ENCODE measurements at regions not wholly inside any gene's neighbourhood (a gene's known extent, or its start where the extent isn't known, plus 50 kb on each side); places are given as distances from the start of the nearest gene placed in this dataset.
A peak's percentile ranks its signal among the peaks of the same experiment; 100 is the strongest.
"Not testable (repeated sequence)": the region's sequence is repeated elsewhere in the genome, so short reads cannot be mapped to it uniquely, and the experiment has no call there.

DNA sequence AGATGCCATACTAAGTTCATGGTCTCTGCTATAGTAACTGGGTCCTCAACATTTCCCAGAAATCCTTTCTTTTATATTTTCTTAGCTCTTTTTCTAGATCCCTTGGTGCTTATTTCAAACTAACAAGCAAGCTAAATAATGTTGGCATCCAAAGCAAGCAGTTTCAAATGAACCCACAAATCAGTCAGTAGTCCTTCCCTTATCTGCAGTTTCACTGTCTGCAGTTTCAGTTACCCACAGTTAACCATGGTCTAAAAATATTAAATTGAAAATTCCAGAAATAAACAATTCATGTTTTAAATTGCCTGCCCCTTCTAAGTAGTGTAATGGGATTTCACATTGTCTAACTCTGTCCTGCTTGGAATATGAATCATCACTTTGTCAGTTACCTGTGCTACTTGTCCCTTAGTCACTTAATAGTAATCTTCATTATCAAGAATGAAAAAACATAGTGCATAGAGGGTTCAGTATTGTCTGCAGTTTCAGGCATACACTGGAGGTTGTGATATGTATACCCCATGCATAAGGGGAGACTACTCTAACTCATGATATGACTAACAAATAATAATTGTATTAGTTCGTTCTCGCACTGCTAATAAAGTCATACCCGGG is 633.7 kb downstream of the MECOM start:
- DNase-seq: no peak

GRCh38 chr3:169028716-169029115 is 634.8 kb downstream of the MECOM start:
- DNase-seq: no peak

DNA sequence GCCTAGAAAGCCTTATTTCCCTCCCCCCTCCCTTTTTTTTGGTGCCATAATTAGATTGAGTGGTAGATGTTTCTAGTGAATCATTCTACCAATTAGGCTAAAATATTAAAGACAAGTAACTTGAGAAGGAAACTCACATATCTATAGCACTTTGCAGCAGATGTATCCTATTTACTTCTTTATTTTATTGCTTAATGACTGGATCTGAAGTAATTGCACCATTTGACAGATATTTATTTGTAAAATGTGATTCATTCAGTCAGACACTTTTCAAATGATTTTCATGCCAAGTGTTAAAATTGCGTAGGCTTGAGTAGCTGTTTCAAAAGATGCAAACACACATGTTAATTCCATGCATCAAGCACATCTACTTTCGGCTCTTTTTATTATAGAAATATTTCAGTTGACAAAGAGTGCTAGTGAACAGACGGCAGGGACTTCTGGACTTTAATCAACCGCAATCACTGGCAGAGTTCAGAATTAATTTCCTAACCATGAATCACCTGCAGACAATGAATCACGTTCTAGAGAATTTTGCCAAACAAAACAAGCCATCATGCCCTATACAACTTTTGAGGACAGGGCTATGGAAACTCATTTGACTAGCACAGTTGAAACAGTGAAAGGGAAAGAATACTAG is 636.8 kb downstream of the MECOM start:
- no peak for DNase-seq

- DNase-seq: no peak
These were observed 641.1 kb downstream of the MECOM start for GRCh38 chr3:169022457-169022856.

DNA sequence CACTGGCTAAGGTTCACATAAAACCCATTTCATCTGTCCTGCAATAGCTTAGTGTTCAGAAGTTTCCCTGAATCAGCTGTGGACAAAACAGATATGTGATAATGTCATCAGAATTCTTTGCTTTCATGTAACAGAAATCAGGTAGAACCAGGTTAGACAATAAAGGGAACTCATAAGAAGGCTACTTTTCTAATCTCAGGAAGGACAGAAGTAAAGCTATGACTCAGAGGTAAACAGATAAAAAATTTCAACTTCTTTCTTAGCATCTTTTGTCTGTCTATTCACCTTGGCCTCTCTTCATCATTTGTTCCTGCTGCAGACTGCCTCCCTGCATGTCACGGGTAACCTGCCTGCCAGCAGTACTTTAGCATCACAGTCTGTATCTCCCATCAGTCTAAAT is 643.1 kb downstream of the MECOM start:
- no peak for DNase-seq

DNA sequence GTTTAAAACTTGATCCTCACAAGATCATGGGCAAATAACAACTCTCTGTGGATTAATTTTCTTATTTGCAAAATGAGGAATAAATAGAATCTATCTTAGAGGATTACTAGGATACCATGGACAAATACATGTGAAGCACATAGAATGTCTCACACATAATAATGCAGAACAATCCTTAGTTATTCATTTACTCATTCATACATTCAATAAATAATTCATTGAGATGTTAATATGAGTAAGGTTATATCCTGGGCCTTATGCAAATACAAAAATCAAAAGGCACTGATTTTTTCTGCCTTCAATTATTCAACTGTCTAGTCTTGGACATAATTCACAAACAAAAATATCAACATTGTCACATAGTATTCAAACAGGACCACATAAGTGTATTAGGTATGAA is 654.1 kb downstream of the MECOM start:
- DNase-seq: no peak

DNA sequence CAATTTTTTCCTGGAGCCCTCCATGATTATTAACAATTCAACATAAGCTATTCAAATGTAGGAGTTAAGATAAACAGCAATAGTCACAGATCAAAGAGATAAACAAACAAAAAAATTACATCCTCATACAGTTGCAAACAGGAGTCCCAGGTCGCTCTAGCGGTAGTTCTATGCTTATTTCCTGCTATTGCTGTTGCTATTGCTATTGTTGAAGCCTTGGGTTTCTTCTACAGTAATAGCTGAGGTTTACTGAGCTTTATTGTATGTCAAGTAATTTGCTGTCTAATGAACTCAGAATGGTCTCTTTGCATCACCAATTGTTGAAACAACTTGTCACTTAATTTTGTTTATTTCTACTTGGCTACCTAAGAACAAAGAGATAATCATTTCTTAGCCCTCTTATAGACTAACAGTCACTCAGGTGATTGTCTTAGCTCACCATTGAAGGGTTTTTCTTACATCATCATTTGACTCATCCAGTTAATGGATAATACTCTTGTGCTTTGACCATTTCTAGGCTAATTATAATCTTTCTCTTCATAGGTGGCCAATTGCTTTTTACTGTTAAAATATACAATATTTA is 654.6 kb downstream of the MECOM start:
- no peak for DNase-seq

DNA sequence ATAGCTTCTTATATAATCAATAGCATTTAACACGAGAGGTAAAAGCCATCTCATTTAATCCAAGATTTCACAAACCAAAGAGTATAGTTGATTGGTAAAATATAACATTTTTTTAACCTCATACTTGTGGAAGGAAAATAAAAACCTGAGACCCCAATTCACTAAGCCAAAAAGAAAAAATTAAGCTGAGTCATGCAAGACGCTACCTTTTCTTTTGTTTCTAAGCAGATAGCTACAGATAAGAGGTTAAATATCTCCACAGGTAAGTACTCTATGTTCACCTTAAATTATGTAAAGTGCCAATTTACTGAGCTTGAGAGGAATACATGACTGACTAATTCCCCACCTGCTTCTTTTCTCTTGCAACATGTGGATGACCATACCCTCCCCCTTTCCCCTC is 656.4 kb downstream of the MECOM start:
- no peak for DNase-seq

DNA sequence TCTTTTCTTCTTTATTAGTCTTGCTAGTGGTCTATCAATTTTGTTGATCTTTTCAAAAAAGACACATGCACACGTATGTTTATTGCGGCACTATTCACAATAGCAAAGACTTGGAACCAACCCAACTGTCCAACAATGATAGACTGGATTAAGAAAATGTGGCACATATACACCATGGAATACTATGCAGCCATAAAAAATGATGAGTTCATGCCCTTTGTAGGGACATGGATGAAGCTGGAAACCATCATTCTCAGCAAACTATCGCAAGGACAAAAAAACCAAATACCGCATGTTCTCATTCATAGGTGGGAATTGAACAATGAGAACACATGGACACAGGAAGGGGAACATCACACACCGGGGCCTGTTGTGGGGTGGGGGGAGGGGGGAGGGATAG is 657.1 kb downstream of the MECOM start:
- not testable (repeated sequence) for DNase-seq

DNA sequence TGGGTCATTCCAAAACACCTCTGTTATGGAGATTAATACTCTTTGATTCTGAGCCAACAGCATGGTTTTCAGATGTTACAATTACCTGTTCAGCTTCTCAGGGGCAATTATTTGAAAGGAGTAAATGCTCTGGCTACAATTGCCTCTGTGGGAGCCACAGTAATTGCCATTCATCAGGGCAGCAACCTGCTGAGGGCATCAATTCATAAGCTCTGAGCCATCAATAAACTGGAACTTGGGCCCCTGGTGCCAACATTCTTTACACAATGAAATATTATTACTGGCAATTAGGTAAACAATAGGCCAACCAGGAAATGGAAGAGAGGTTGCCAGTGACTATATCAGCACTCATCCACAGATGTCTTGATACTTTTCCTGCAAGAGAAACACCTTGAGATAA is 660.8 kb downstream of the MECOM start:
- DNase-seq: peak; percentile 96

GRCh38 chr3:168998792-168999191 is 664.7 kb downstream of the MECOM start:
- no peak for DNase-seq

- no peak for DNase-seq
These were observed 666.0 kb downstream of the MECOM start for GRCh38 chr3:168997488-168997887.

DNA sequence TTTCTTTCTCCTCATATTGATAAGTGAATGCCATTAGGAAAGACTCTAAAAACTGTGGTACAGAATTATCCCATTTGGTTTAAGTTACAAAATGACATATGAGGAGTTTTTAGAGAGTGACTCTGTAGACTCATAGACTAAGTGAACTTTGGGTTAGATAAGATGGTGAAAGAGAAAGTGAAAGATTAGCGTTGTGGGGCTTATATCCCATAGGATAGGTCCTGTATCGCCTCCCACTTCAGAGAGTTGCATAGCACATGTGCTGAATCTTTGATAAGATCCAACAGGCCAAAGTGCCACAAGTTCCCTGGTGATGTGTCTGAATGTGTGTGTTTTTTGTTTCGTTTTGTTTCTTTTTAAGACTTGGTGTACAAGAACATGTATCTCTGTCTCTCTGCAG is 666.9 kb downstream of the MECOM start:
- no peak for DNase-seq

DNA sequence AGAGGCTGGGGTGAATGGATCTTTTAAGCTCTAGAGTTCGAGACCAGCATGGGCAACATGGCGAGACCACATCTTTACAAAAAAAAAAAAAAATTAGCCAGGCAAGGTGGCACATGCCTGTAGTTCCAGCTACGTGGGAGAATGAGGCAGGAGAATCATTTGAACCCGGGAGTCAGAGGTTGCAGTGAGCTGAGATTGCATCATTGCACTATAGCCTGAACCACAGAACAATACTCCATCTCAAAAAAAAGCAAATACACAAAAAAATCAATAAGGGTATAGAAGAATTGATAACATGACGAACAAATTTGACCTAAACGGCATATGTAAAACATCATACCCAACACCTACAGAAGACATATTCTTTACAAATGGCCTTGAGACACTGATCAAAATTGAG is 668.4 kb downstream of the MECOM start:
- no peak for DNase-seq

GRCh38 chr3:168991803-168992202 is 671.7 kb downstream of the MECOM start:
- DNase-seq: no peak

- DNase-seq: no peak
These were observed 672.9 kb downstream of the MECOM start for GRCh38 chr3:168990621-168991020.

DNA sequence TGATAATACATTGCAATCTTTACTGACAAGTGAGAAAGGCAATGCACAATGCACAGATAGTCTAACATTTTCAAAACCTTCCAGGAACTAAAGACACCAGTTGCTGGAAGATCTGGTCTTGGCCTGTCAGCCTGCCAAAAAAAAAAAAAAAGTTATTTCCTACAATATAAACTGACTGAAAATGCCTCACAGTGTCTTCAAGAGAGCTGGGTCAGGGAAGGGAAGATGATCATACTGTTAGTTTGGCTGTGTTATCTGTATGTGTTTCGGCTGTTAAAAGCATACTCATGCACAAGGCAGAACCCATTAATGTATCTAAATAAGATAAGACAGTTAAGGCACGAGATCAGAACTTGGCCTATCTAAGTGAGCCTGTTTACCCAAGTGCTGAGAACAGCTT is 673.4 kb downstream of the MECOM start:
- no peak for DNase-seq

GRCh38 chr3:168989396-168989795 is 674.1 kb downstream of the MECOM start:
- DNase-seq: no peak

DNA sequence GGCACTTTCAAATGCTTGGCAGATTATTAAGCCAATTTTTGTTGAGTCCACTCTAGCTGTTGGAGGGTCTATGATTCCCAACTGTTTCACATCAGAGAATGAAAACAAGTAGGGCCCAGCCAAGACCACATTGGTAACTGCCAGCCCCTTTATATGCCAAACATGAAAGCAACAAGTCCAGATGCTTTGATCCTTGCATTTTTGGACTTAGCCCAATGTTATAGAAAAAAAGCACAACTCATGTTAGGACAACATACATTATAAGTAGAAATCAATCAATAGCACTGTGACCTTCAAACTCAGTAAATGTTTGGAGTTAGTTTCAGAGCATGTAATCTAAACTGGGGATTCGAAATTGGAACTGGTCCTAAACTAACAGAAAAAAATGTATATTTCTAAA is 674.7 kb downstream of the MECOM start:
- no peak for DNase-seq

DNA sequence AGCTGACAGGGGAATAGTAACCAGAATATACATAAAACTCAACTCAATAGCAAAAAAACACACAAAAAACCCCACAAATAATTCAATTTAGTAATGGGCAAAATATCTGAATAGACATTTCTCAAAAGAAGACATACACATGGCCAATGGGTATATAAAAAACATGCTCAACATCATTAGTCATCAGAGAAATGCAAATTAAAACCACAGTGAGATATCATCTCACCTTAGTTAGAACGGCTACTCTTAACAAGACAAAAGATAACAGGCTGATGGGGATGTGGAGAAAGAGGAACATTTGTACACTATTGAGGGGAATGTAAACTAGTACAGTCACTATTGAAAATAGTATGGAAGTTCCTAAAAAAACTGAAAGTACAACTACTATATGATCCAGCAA is 678.6 kb downstream of the MECOM start:
- no peak for DNase-seq

- no peak for DNase-seq
These were observed 680.5 kb downstream of the MECOM start for GRCh38 chr3:168983046-168983445.

- no peak for DNase-seq
These were observed 682.1 kb downstream of the MECOM start for GRCh38 chr3:168981396-168981795.

DNA sequence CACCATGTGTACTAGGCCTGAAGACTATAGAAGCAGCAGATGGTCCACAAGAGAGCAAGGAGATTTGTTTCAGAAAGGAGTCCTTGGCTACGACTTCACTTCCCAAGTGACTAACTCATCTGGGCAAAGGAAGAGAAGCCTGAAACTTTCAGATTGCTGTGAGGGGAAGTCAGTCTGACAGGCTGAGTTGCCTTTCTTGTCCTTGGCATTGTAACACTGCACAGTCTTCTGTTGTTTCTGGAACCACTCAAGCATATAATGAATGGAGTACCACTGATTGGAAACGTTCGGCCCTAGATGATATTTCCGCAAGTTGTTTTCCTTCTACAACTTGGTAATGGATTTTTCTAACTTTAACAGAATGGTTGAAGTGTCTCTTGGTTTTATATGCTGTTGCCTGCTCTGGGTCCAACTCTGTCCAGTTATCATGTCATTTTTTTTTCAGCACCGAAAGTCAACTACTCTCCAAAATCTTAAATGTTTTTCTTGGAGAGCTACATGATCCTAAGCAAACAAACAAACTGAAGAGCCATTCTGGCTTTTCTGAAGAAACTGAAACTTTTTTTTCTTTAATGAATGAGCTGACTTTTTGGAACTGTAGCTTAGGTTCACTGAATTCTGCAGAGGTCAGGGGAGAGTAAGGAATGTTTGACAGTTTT is 685.7 kb downstream of the MECOM start:
- no peak for DNase-seq

DNA sequence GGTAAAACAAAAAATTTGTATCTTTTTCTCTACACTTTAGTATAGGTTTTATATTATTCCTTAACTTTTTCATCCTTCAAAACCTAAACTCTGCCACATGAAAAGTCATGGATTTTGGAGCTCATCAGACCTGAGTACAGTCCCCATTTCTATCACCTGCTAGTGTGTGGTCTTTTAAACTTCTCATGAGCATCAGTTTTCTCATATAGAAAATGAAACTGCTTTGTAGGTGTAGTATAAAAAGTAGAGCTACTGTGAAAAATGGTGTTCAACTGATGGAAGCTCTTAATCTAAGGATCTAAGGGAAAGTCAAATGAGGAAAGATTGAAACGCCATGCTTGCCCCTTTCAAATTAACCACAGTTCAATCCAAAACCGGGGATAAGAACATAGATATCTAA is 686.5 kb downstream of the MECOM start:
- no peak for DNase-seq

Data from NCI-H1417 treated with DMSO at 0.1 percent for 48 hours (cell line).